Neural cell (in vitro differentiated cells): ENCODE measurements at regions not wholly inside any gene's neighbourhood (a gene's known extent, or its start where the extent isn't known, plus 50 kb on each side); places are given as distances from the start of the nearest gene placed in this dataset.

ENCODE experiments used
- H2AFZ ChIP-seq: fragments of 200-600, 300-800 bp; sonication (generic), shearing (Covaris generic); 2 replicates; pipeline ENCODE4 v1.6.0; 2014; ENCODE audit warnings: low read depth, mild to moderate bottlenecking, antibody characterized with exemption, low read length, moderate library complexity
- H3F3A ChIP-seq: fragments of 200-600 bp; shearing (Covaris generic); 2 replicates; pipeline ENCODE4 v1.6.1; 2016; ENCODE audit warnings: mild to moderate bottlenecking, moderate library complexity, mixed read lengths, antibody characterized with exemption, low read length; ENCODE audit not compliant: insufficient read depth, poor library complexity, severe bottlenecking
- H3K27ac ChIP-seq: fragments of 200-600, 300-800 bp; sonication (generic), shearing (Covaris generic); 2 replicates; pipeline ENCODE4 v1.5.1; 2014; ENCODE audit warnings: mild to moderate bottlenecking, low read length, moderate library complexity
- H3K27me3 ChIP-seq: fragments of 300-800, 200-600 bp; sonication (generic), shearing (Covaris generic); 2 replicates; pipeline ENCODE4 v1.6.0; 2014; ENCODE audit warnings: mild to moderate bottlenecking, low read depth, low read length, moderate library complexity; ENCODE audit not compliant: insufficient read depth
- H3K36me3 ChIP-seq: fragments of 300-800, 200-600 bp; sonication (generic), shearing (Covaris generic); 2 replicates; pipeline ENCODE4 v1.5.1; 2014; ENCODE audit warnings: mild to moderate bottlenecking, antibody characterized with exemption, low read length, moderate library complexity; ENCODE audit not compliant: insufficient read depth
- H3K4me2 ChIP-seq: fragments of 300-800, 200-600 bp; sonication (generic), shearing (Covaris generic); 2 replicates; pipeline ENCODE4 v1.6.0; 2014; ENCODE audit warnings: mild to moderate bottlenecking, low read length
- H3K4me3 ChIP-seq: fragments of 300-800, 200-600 bp; sonication (generic), shearing (Covaris generic); 2 replicates; pipeline ENCODE4 v1.5.1; 2014; ENCODE audit warnings: mild to moderate bottlenecking, low read length, moderate library complexity
- H3K79me2 ChIP-seq: fragments of 200-600 bp; shearing (Covaris generic); replicated peaks from 2 replicates; pipeline ENCODE4 v1.6.0; 2014; ENCODE audit warnings: mild to moderate bottlenecking, low read length, moderate library complexity; ENCODE audit not compliant: insufficient read depth
- H3K9ac ChIP-seq: fragments of 300-800, 200-600 bp; sonication (generic), shearing (Covaris generic); 2 replicates; pipeline ENCODE4 v1.6.1; 2016; ENCODE audit warnings: mild to moderate bottlenecking, low read length, mixed read lengths
- H3K9me2 ChIP-seq: fragments of 200-600 bp; shearing (Covaris generic); 2 replicates; pipeline ENCODE4 v1.6.1; 2016; ENCODE audit warnings: mild to moderate bottlenecking, low read length, mixed read lengths; ENCODE audit not compliant: insufficient read depth
- H3K9me3 ChIP-seq: fragments of 200-600, 300-800 bp; sonication (generic), shearing (Covaris generic); 2 replicates; pipeline ENCODE4 v1.6.1; 2016; ENCODE audit warnings: mild to moderate bottlenecking, mixed run types, low read length, moderate library complexity, mixed read lengths
- H4K20me1 ChIP-seq: fragments of 200-600 bp; shearing (Covaris generic); 2 replicates; pipeline ENCODE4 v1.6.1; 2016; ENCODE audit warnings: mild to moderate bottlenecking, mixed run types; ENCODE audit not compliant: insufficient read depth
- CTCF ChIP-seq: fragments of 450-650 bp; IDR thresholded peaks from 2 replicates; pipeline ENCODE4 v1.5.1; 2014; ENCODE audit warnings: antibody characterized with exemption, mild to moderate bottlenecking, moderate library complexity; ENCODE audit not compliant: poor library complexity, severe bottlenecking
- EP300 ChIP-seq: fragments of 450-650 bp; conservative IDR thresholded peaks from 2 replicates; pipeline ENCODE4 v1.6.1; 2014; ENCODE audit warnings: antibody characterized with exemption, mild to moderate bottlenecking, moderate library complexity; ENCODE audit not compliant: poor library complexity, severe bottlenecking
- EZH2 ChIP-seq: fragments of 200-600, 300-800 bp; shearing (Covaris generic), sonication (generic); IDR thresholded peaks from 2 replicates; pipeline ENCODE4 v1.6.1; 2014; ENCODE audit warnings: antibody characterized with exemption, low read length, borderline replicate concordance, mild to moderate bottlenecking; ENCODE audit not compliant: insufficient read depth, poor library complexity, severe bottlenecking
- MXI1 ChIP-seq: fragments of 450-650 bp; conservative IDR thresholded peaks from 2 replicates; pipeline ENCODE4 v1.6.1; 2014; ENCODE audit warnings: antibody characterized with exemption, mild to moderate bottlenecking; ENCODE audit not compliant: poor library complexity, severe bottlenecking
- POLR2AphosphoS5 ChIP-seq: IDR thresholded peaks from 2 replicates; pipeline ENCODE4 v1.6.1; 2012
- RAD21 ChIP-seq: fragments of 450-650 bp; conservative IDR thresholded peaks from 2 replicates; pipeline ENCODE4 v1.6.1; 2014; ENCODE audit warnings: antibody characterized with exemption, mild to moderate bottlenecking, moderate library complexity
- REST ChIP-seq: IDR thresholded peaks from 2 replicates; pipeline ENCODE4 v1.6.1; 2012; ENCODE audit warnings: borderline replicate concordance
- SMC3 ChIP-seq: fragments of 450-650 bp; conservative IDR thresholded peaks from 2 replicates; pipeline ENCODE4 v1.6.1; 2014; ENCODE audit warnings: antibody characterized with exemption, mild to moderate bottlenecking, moderate library complexity; ENCODE audit not compliant: poor library complexity
- TAF1 ChIP-seq: IDR thresholded peaks from 2 replicates; pipeline ENCODE4 v1.6.1; 2012; ENCODE audit warnings: low read depth

- Histone ChIP-seq H3K9me2 (no peaks in the 10 kb centered on the region), H2AFZ (no peak overlapping the region), H3K27me3 (no peaks in the 10 kb centered on the region), H3K36me3 (no peaks in the 10 kb centered on the region), H3K9ac (no peak overlapping the region), H4K20me1 (no peaks in the 10 kb centered on the region), H3F3A (no peaks in the 10 kb centered on the region), H3K4me2 (no peak overlapping the region), H3K9me3 (no peaks in the 10 kb centered on the region), H3K27ac (no peak overlapping the region), H3K4me3 (no peak overlapping the region), H3K79me2 (no peaks in the 10 kb centered on the region)
- TF ChIP-seq MXI1 = no peak
- no peak for TF ChIP-seq EZH2
- no peak for TF ChIP-seq EP300
- TF ChIP-seq REST = no peak
- TF ChIP-seq RAD21 = no peak
- TF ChIP-seq POLR2AphosphoS5 = no peak
- no peak for TF ChIP-seq CTCF
- TF ChIP-seq TAF1 = no peak
- TF ChIP-seq SMC3 = no peak
These were observed 65.7 kb upstream of the KCNN2 start for GRCh38 chr5:114296191-114296590.

- Histone ChIP-seq H3K4me3 (peak overlapping the region; percentile 11), H2AFZ (no peak overlapping the region), H3K9me3 (no peaks in the 10 kb centered on the region), H3K27me3 (no peaks in the 10 kb centered on the region), H3K9ac (no peak overlapping the region), H3K79me2 (no peaks in the 10 kb centered on the region), H4K20me1 (no peaks in the 10 kb centered on the region), H3F3A (no peaks in the 10 kb centered on the region), H3K36me3 (no peaks in the 10 kb centered on the region), H3K9me2 (no peaks in the 10 kb centered on the region), H3K4me2 (peak overlapping the region; percentile 37), H3K27ac (peak overlapping the region; percentile 40)
- no peak for TF ChIP-seq EZH2
- peak; percentile 79 for TF ChIP-seq EP300
- TF ChIP-seq SMC3 = peak; percentile 35
- TF ChIP-seq POLR2AphosphoS5 = peak; percentile 85
- TF ChIP-seq RAD21 = peak; percentile 40
- peak; percentile 34 for TF ChIP-seq MXI1
- peak; percentile 44 for TF ChIP-seq REST
- TF ChIP-seq TAF1 = no peak
These were observed 64.0 kb upstream of the KCNN2 start for GRCh38 chr5:114297915-114298314.
